BE2C (cell line): ENCODE measurements at regions not wholly inside any gene's neighbourhood (a gene's known extent, or its start where the extent isn't known, plus 50 kb on each side); places are given as distances from the start of the nearest gene placed in this dataset.

Source experiments
- DNase-seq: peaks from one replicate; pipeline ENCODE4 v3.0.0-alpha.2; 2020
- H3K27me3 ChIP-seq: fragments of 250-450 bp; sonication (Bioruptor Pico); 2 replicates; pipeline ENCODE4 v1.5.1; 2020; ENCODE audit warnings: mild to moderate bottlenecking
- H3K36me3 ChIP-seq: fragments of 250-450 bp; sonication (Bioruptor Pico); 2 replicates; pipeline ENCODE4 v1.5.1; 2020; ENCODE audit warnings: mild to moderate bottlenecking
- H3K4me1 ChIP-seq: fragments of 250-450 bp; sonication (Bioruptor Pico); 2 replicates; pipeline ENCODE4 v1.5.1; 2020
- H3K4me3 ChIP-seq: 2 replicates; pipeline ENCODE4 v1.5.1; 2011; ENCODE audit warnings: low read depth, low read length
- H3K9me3 ChIP-seq: fragments of 250-450 bp; sonication (Bioruptor Pico); 2 replicates; pipeline ENCODE4 v1.5.1; 2020
- CTCF ChIP-seq: IDR thresholded peaks from 2 replicates; pipeline ENCODE4 v1.5.1; 2012; ENCODE audit warnings: mild to moderate bottlenecking, low read depth, low read length

- no peak overlapping the region for H3K4me3 ChIP-seq
- no peak for TF ChIP-seq CTCF
- H3K36me3 ChIP-seq = no peaks in the 10 kb centered on the region
- H3K27me3 ChIP-seq = no peaks in the 10 kb centered on the region
- peaks cover 48% of the 10 kb centered on the region for H3K4me1 ChIP-seq
- no peak for DNase-seq
- H3K9me3 ChIP-seq = no peaks in the 10 kb centered on the region
Observed at GRCh38 chr15:70203981-70204560, 106.4 kb upstream of the TLE3 start.

- peaks cover 57% of the 10 kb centered on the region for H3K4me1 ChIP-seq
- no peaks in the 10 kb centered on the region for H3K36me3 ChIP-seq
- TF ChIP-seq CTCF = no peak
- H3K27me3 ChIP-seq = no peaks in the 10 kb centered on the region
- H3K9me3 ChIP-seq = no peaks in the 10 kb centered on the region
- no peak overlapping the region for H3K4me3 ChIP-seq
- DNase-seq = no peak
Observed at GRCh38 chr15:70202756-70203155, 105.0 kb upstream of the TLE3 start.

- Histone ChIP-seq H3K9me3 (no peaks in the 10 kb centered on the region), H3K4me1 (peaks cover 62% of the 10 kb centered on the region), H3K4me3 (no peak overlapping the region), H3K27me3 (no peaks in the 10 kb centered on the region), H3K36me3 (no peaks in the 10 kb centered on the region)
- no peak for DNase-seq
- no peak for TF ChIP-seq CTCF
Observed at GRCh38 chr15:70201425-70201775, 103.7 kb upstream of the TLE3 start.

- DNase-seq = no peak
- Histone ChIP-seq H3K4me1 (peaks cover 63% of the 10 kb centered on the region), H3K9me3 (no peaks in the 10 kb centered on the region), H3K36me3 (no peaks in the 10 kb centered on the region), H3K4me3 (no peak overlapping the region), H3K27me3 (no peaks in the 10 kb centered on the region)
- TF ChIP-seq CTCF = no peak
Observed at GRCh38 chr15:70200511-70201424, 103.1 kb upstream of the TLE3 start.

GRCh38 chr15:70199540-70200410 is 102.1 kb upstream of the TLE3 start:
- Histone ChIP-seq H3K4me3 (no peak overlapping the region), H3K4me1 (peaks cover 57% of the 10 kb centered on the region), H3K36me3 (no peaks in the 10 kb centered on the region), H3K9me3 (no peaks in the 10 kb centered on the region), H3K27me3 (no peaks in the 10 kb centered on the region)
- no peak for TF ChIP-seq CTCF
- peak; percentile 47 for DNase-seq
